ENCODE measurements at regions not wholly inside any gene's neighbourhood (a gene's known extent, or its start where the extent isn't known, plus 50 kb on each side); places are given as distances from the start of the nearest gene placed in this dataset.

GRCh38 chr14:51484485-51484884, 167.2 kb upstream of the FRMD6 start:
- TF ChIP-seq EZH2phosphoT487 (conservative IDR thresholded peaks at IDR 0.05; ENCODE audit: low read length): no peak
- no peak for TF ChIP-seq CTCF (IDR thresholded peaks at IDR 0.05; ENCODE audit: insufficient read depth, low read length, poor library complexity, severe bottlenecking)
